Fibroblast of mammary gland (primary cell): ENCODE measurements at regions not wholly inside any gene's neighbourhood (a gene's known extent, or its start where the extent isn't known, plus 50 kb on each side); places are given as distances from the start of the nearest gene placed in this dataset.

Experiments used
- DNase-seq: peaks from one replicate; pipeline ENCODE4 v3.0.0-alpha.2; 2010; ENCODE audit warnings: low read depth
- H3K4me3 ChIP-seq: 2 replicates; pipeline ENCODE4 v1.5.1; 2011; ENCODE audit warnings: low read depth, mild to moderate bottlenecking, low read length, moderate library complexity; ENCODE audit not compliant: control insufficient read depth
- CTCF ChIP-seq: conservative IDR thresholded peaks from 2 replicates; pipeline ENCODE4 v1.5.1; 2011; ENCODE audit warnings: low read depth, low read length, inconsistent platforms; ENCODE audit not compliant: control insufficient read depth, insufficient read depth

- no peak for TF ChIP-seq CTCF
- DNase-seq, result no peak
- H3K4me3 ChIP-seq, result no peak overlapping the region
Measured at GRCh38 chr4:63302792-63303191, 1106.5 kb downstream of the TECRL start.

- no peak for DNase-seq
- H3K4me3 ChIP-seq, result no peak overlapping the region
- TF ChIP-seq CTCF, result no peak
Measured at GRCh38 chr4:63302078-63302477, 1107.2 kb downstream of the TECRL start.

GRCh38 chr4:63296773-63297172 is 1112.5 kb downstream of the TECRL start:
- no peak for DNase-seq
- no peak overlapping the region for H3K4me3 ChIP-seq
- TF ChIP-seq CTCF, result no peak

GRCh38 chr4:63275491-63275890 is 1133.8 kb downstream of the TECRL start:
- no peak for DNase-seq
- no peak for TF ChIP-seq CTCF
- no peak overlapping the region for H3K4me3 ChIP-seq

- DNase-seq, result no peak
- no peak for TF ChIP-seq CTCF
- H3K4me3 ChIP-seq, result no peak overlapping the region
Measured at GRCh38 chr4:63269156-63269555, 1140.1 kb downstream of the TECRL start.

- no peak for DNase-seq
- no peak for TF ChIP-seq CTCF
- no peak overlapping the region for H3K4me3 ChIP-seq
Measured at GRCh38 chr4:63233671-63234070, 1175.6 kb downstream of the TECRL start.

- no peak for DNase-seq
- no peak for TF ChIP-seq CTCF
- H3K4me3 ChIP-seq, result no peak overlapping the region
Measured at GRCh38 chr4:63232058-63232457, 1177.2 kb downstream of the TECRL start.
